GM19467 (cell line): ENCODE measurements at regions not wholly inside any gene's neighbourhood (a gene's known extent, or its start where the extent isn't known, plus 50 kb on each side); places are given as distances from the start of the nearest gene placed in this dataset.

Experiments used
- ATAC-seq: cut with Tn5 transposase; IDR thresholded peaks from one replicate; pipeline ENCODE4 v1.9.1; 2021; ENCODE audit warnings: mild to moderate bottlenecking, moderate library complexity; ENCODE audit not compliant: unreplicated experiment

- no peak for ATAC-seq
These were observed 547.6 kb upstream of the WWC1 start for GRCh38 chr5:167743695-167744464.

GRCh38 chr5:167745868-167746267, 545.6 kb upstream of the WWC1 start:
- ATAC-seq = no peak

GRCh38 chr5:167750586-167750985, 540.9 kb upstream of the WWC1 start:
- no peak for ATAC-seq

GRCh38 chr5:167752936-167753335, 538.5 kb upstream of the WWC1 start:
- ATAC-seq = no peak

GRCh38 chr5:167753725-167754490, 537.5 kb upstream of the WWC1 start:
- no peak for ATAC-seq

- ATAC-seq = no peak
These were observed 536.9 kb upstream of the WWC1 start for GRCh38 chr5:167754501-167755021.

GRCh38 chr5:167755420-167755819, 536.0 kb upstream of the WWC1 start:
- no peak for ATAC-seq

GRCh38 chr5:167759057-167759821, 532.2 kb upstream of the WWC1 start:
- no peak for ATAC-seq

- ATAC-seq = no peak
These were observed 527.7 kb upstream of the WWC1 start for GRCh38 chr5:167763772-167764171.

- ATAC-seq = no peak
These were observed 526.7 kb upstream of the WWC1 start for GRCh38 chr5:167764641-167765289.

GRCh38 chr5:167765352-167765751, 526.1 kb upstream of the WWC1 start:
- ATAC-seq = no peak

GRCh38 chr5:167766957-167767356, 524.5 kb upstream of the WWC1 start:
- no peak for ATAC-seq

GRCh38 chr5:167767795-167768194, 523.6 kb upstream of the WWC1 start:
- no peak for ATAC-seq

GRCh38 chr5:167769846-167770413, 521.5 kb upstream of the WWC1 start:
- no peak for ATAC-seq

GRCh38 chr5:167770461-167770860, 521.0 kb upstream of the WWC1 start:
- ATAC-seq = no peak

GRCh38 chr5:167771571-167771970, 519.9 kb upstream of the WWC1 start:
- no peak for ATAC-seq

- no peak for ATAC-seq
These were observed 517.7 kb upstream of the WWC1 start for GRCh38 chr5:167773668-167774301.

GRCh38 chr5:167777746-167778145, 513.7 kb upstream of the WWC1 start:
- ATAC-seq = no peak

- ATAC-seq = no peak
These were observed 513.2 kb upstream of the WWC1 start for GRCh38 chr5:167778228-167778627.

- ATAC-seq = no peak
These were observed 511.8 kb upstream of the WWC1 start for GRCh38 chr5:167779644-167780043.
